ENCODE measurements at regions not wholly inside any gene's neighbourhood (a gene's known extent, or its start where the extent isn't known, plus 50 kb on each side); places are given as distances from the start of the nearest gene placed in this dataset.

DNA sequence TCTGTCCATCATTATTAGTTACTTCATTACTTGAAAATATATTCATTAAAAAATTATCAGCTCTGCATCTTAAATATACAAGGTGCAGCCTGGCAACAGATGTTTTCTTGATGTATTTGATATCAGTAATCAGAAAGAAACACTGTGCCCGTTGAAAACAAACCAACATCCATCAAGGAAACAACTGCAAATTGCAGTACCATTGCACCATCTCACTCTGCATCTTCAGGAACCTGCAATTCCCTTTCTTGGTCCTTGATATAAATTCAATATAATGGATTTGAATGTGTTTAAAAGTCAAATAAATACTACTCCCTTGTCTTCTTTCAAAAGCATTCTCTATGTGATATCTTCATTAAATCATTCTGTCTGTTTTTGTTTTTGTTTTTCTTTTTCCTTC lies 1131.2 kb downstream of the FAM181B start:
- DNase-seq (no peak), FAIRE-seq (no peak)
- intact Hi-C loops (cut with DNase I) = no loop called here
- no peaks in the 10 kb centered on the region for H3K9me3 ChIP-seq (ENCODE audit: control insufficient read depth in 2 of 3, insufficient read depth in 1 of 3, low read length in 3 of 3)
- TF ChIP-seq, protein P1, sequence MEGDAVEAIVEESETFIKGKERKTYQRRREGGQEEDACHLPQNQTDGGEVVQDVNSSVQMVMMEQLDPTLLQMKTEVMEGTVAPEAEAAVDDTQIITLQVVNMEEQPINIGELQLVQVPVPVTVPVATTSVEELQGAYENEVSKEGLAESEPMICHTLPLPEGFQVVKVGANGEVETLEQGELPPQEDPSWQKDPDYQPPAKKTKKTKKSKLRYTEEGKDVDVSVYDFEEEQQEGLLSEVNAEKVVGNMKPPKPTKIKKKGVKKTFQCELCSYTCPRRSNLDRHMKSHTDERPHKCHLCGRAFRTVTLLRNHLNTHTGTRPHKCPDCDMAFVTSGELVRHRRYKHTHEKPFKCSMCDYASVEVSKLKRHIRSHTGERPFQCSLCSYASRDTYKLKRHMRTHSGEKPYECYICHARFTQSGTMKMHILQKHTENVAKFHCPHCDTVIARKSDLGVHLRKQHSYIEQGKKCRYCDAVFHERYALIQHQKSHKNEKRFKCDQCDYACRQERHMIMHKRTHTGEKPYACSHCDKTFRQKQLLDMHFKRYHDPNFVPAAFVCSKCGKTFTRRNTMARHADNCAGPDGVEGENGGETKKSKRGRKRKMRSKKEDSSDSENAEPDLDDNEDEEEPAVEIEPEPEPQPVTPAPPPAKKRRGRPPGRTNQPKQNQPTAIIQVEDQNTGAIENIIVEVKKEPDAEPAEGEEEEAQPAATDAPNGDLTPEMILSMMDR (IDR thresholded peaks at IDR 0.05; ENCODE audit: borderline replicate concordance, extremely low read depth, insufficient read depth) = no peak
- no peak overlapping the region for H3K4me3 ChIP-seq (ENCODE audit: low read length in 3 of 3)
- no peak overlapping the region for H3K9ac ChIP-seq (ENCODE audit: low read length in 3 of 3)
- no peaks in the 10 kb centered on the region for H3K36me3 ChIP-seq (ENCODE audit: control insufficient read depth in 2 of 3, insufficient read depth in 3 of 3, low read length in 3 of 3)
- H3K27me3 ChIP-seq (ENCODE audit: control insufficient read depth, insufficient read depth, low read length) = no peaks in the 10 kb centered on the region
- H3K27ac ChIP-seq (ENCODE audit: low read depth in 2 of 2, low read length in 2 of 2) = no peak overlapping the region
- no peaks in the 10 kb centered on the region for H3K4me1 ChIP-seq (ENCODE audit: control insufficient read depth in 2 of 3, insufficient read depth in 2 of 3, low read depth in 1 of 3, low read length in 3 of 3)

DNA sequence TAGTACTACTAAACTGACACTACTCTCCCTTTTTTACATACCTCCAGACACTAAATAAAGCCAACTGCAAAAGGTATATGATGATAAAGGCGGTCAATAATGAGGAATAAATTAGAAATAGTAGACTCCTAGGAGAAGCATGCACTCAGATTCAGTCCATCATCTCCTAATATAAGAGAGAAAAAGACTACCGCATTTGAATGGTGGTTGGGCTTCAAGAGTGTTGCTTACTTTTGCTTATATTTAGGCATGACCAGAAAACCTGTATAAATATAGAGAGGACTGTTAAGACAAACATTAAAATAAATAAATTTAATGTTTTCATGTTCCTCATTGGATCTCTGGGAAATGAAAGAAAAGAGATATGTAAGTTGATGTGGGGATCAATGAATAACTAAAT lies 1137.0 kb downstream of the FAM181B start:
- no peak overlapping the region for H3K4me3 ChIP-seq (ENCODE audit: low read length in 3 of 3)
- H3K9ac ChIP-seq (ENCODE audit: low read length in 3 of 3) = no peak overlapping the region
- DNase-seq = peak in 2 of 5 donors; percentile 24 to 81
- H3K27me3 ChIP-seq (ENCODE audit: control insufficient read depth, insufficient read depth, low read length) = no peaks in the 10 kb centered on the region
- FAIRE-seq = no peak
- no peaks in the 10 kb centered on the region for H3K36me3 ChIP-seq (ENCODE audit: control insufficient read depth in 2 of 3, insufficient read depth in 3 of 3, low read length in 3 of 3)
- TF ChIP-seq, protein P1 (IDR thresholded peaks at IDR 0.05; ENCODE audit: borderline replicate concordance, extremely low read depth, insufficient read depth) = no peak
- intact Hi-C loops (cut with DNase I) = no loop called here
- no peak overlapping the region for H3K27ac ChIP-seq (ENCODE audit: low read depth in 2 of 2, low read length in 2 of 2)
- no peaks in the 10 kb centered on the region for H3K9me3 ChIP-seq (ENCODE audit: control insufficient read depth in 2 of 3, insufficient read depth in 1 of 3, low read length in 3 of 3)
- H3K4me1 ChIP-seq (ENCODE audit: control insufficient read depth in 2 of 3, insufficient read depth in 2 of 3, low read depth in 1 of 3, low read length in 3 of 3) = no peaks in the 10 kb centered on the region

DNA sequence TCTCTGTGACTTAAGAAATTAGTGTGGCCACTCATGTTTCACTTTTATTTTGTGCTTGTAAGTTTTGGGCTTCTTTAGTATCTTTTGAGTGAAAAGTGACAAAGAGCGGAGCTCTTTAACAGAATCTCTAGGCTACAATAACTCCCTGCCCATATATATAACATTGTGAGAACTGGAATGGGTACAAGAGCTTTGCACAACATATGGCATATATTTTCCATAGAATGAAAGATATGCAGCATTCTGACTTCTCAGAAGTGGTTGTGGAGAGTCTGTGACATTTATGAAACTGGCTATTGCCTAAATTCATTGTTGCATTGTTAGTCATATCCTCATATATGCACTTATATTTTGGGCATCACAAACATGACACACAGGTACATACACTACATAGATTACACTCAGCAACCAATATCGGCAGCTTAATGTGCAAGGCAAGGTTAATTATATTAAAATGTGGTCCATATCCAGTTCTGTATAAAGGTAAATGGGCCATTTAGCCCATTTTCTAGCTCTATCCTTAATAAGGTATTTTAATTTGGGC lies 1148.2 kb downstream of the FAM181B start:
- no peak overlapping the region for H3K9ac ChIP-seq (ENCODE audit: low read length in 3 of 3)
- H3K9me3 ChIP-seq (ENCODE audit: control insufficient read depth in 2 of 3, insufficient read depth in 1 of 3, low read length in 3 of 3) = no peaks in the 10 kb centered on the region
- TF ChIP-seq, protein P1 (IDR thresholded peaks at IDR 0.05; ENCODE audit: borderline replicate concordance, extremely low read depth, insufficient read depth) = no peak
- no peaks in the 10 kb centered on the region for H3K4me1 ChIP-seq (ENCODE audit: control insufficient read depth in 2 of 3, insufficient read depth in 2 of 3, low read depth in 1 of 3, low read length in 3 of 3)
- intact Hi-C loops (cut with DNase I) = no loop called here
- H3K27me3 ChIP-seq (ENCODE audit: control insufficient read depth, insufficient read depth, low read length) = no peaks in the 10 kb centered on the region
- H3K4me3 ChIP-seq (ENCODE audit: low read length in 3 of 3) = no peak overlapping the region
- DNase-seq = no peak
- no peak overlapping the region for H3K27ac ChIP-seq (ENCODE audit: low read depth in 2 of 2, low read length in 2 of 2)
- FAIRE-seq = no peak
- no peaks in the 10 kb centered on the region for H3K36me3 ChIP-seq (ENCODE audit: control insufficient read depth in 2 of 3, insufficient read depth in 3 of 3, low read length in 3 of 3)

DNA sequence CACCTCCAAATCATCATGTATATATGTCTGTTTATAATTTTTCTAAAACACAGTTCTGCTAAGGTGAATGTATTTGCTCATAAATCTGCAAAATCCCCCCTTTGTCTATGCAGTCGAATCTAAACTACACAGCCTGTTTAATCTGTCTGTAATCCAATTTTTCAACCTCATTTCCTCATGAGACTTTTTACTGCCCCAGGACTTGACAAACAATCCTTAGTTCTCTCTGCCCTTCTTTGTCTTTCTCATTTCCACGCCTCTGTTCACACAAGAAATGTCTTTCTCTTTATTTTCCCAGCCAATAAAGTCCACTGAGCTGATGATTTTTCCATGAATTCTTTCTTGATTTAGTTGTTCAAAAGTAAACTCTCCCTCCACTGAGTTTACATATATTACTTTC lies 1154.3 kb downstream of the FAM181B start:
- TF ChIP-seq, protein P1 (IDR thresholded peaks at IDR 0.05; ENCODE audit: borderline replicate concordance, extremely low read depth, insufficient read depth) = no peak

More for the DNA sequence above, 1154.3 kb downstream of the FAM181B start:
- Histone ChIP-seq H3K4me1 (ENCODE audit: control insufficient read depth in 2 of 3, insufficient read depth in 2 of 3, low read depth in 1 of 3, low read length in 3 of 3) (no peaks in the 10 kb centered on the region), H3K27ac (ENCODE audit: low read depth in 2 of 2, low read length in 2 of 2) (no peak overlapping the region), H3K4me3 (ENCODE audit: low read length in 3 of 3) (no peak overlapping the region), H3K9ac (ENCODE audit: low read length in 3 of 3) (no peak overlapping the region), H3K27me3 (ENCODE audit: control insufficient read depth, insufficient read depth, low read length) (no peaks in the 10 kb centered on the region), H3K9me3 (ENCODE audit: control insufficient read depth in 2 of 3, insufficient read depth in 1 of 3, low read length in 3 of 3) (no peaks in the 10 kb centered on the region), H3K36me3 (ENCODE audit: control insufficient read depth in 2 of 3, insufficient read depth in 3 of 3, low read length in 3 of 3) (no peaks in the 10 kb centered on the region)
- no peak for FAIRE-seq
- intact Hi-C loops (cut with DNase I) = no loop called here
- DNase-seq = peak in 2 of 5 donors; percentile 1 to 3
